ENCODE measurements at regions not wholly inside any gene's neighbourhood (a gene's known extent, or its start where the extent isn't known, plus 50 kb on each side); places are given as distances from the start of the nearest gene placed in this dataset.
A peak's percentile ranks its signal among the peaks of the same experiment; 100 is the strongest.

DNA sequence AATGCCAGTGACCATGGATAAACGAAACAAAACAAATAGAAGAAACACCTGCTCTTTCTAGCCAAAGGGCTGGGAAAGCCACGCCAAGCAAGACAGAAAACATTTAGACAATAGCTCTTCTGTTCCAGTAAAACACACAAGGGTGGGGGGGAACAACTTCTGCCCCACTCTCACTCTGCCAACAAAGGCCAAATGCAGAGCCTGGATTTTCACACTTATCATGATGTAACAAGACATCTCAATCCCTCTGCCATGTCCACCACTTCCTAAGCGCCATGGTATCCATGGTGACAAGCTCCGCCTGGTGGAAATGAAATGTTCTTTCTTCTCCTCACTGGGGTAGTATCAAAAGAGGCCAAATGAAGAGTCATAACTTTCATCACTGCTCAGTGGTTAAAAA, 60.6 kb downstream of the DRD1 start:
- no peaks in the 10 kb centered on the region for H3K27me3 Mint-ChIP-seq
- no peak overlapping the region for H3K4me3 Mint-ChIP-seq (ENCODE audit: low read depth)
- H3K4me1 Mint-ChIP-seq (ENCODE audit: low read depth), result peaks cover 17% of the 10 kb centered on the region
- DNase-seq (ENCODE audit: low spot score, unreplicated experiment), result no peak
- TF ChIP-seq, protein P1, sequence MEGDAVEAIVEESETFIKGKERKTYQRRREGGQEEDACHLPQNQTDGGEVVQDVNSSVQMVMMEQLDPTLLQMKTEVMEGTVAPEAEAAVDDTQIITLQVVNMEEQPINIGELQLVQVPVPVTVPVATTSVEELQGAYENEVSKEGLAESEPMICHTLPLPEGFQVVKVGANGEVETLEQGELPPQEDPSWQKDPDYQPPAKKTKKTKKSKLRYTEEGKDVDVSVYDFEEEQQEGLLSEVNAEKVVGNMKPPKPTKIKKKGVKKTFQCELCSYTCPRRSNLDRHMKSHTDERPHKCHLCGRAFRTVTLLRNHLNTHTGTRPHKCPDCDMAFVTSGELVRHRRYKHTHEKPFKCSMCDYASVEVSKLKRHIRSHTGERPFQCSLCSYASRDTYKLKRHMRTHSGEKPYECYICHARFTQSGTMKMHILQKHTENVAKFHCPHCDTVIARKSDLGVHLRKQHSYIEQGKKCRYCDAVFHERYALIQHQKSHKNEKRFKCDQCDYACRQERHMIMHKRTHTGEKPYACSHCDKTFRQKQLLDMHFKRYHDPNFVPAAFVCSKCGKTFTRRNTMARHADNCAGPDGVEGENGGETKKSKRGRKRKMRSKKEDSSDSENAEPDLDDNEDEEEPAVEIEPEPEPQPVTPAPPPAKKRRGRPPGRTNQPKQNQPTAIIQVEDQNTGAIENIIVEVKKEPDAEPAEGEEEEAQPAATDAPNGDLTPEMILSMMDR (IDR thresholded peaks at IDR 0.05; ENCODE audit: unreplicated experiment), result no peak
- H3K9me3 Mint-ChIP-seq (ENCODE audit: low read depth), result peaks cover 2% of the 10 kb centered on the region
- no peaks in the 10 kb centered on the region for H3K36me3 Mint-ChIP-seq (ENCODE audit: insufficient read depth)
- peak overlapping the region; percentile 84 for H3K27ac Mint-ChIP-seq

GRCh38 chr5:175382171-175382570, 61.8 kb downstream of the DRD1 start:
- Mint-ChIP-seq H3K27me3 (no peaks in the 10 kb centered on the region), H3K36me3 (ENCODE audit: insufficient read depth) (no peaks in the 10 kb centered on the region), H3K9me3 (ENCODE audit: low read depth) (peaks cover 2% of the 10 kb centered on the region), H3K27ac (peak overlapping the region; percentile 54), H3K4me1 (ENCODE audit: low read depth) (peaks cover 17% of the 10 kb centered on the region), H3K4me3 (ENCODE audit: low read depth) (no peak overlapping the region)
- no peak for DNase-seq (ENCODE audit: low spot score, unreplicated experiment)
- TF ChIP-seq, protein P1 (IDR thresholded peaks at IDR 0.05; ENCODE audit: unreplicated experiment), result no peak

- TF ChIP-seq, protein P1 (IDR thresholded peaks at IDR 0.05; ENCODE audit: unreplicated experiment), result no peak
- H3K4me1 Mint-ChIP-seq (ENCODE audit: low read depth), result peaks cover 17% of the 10 kb centered on the region
- no peaks in the 10 kb centered on the region for H3K36me3 Mint-ChIP-seq (ENCODE audit: insufficient read depth)
- H3K27me3 Mint-ChIP-seq, result no peaks in the 10 kb centered on the region
- peak overlapping the region; percentile 16 for H3K27ac Mint-ChIP-seq
- no peak for DNase-seq (ENCODE audit: low spot score, unreplicated experiment)
- peaks cover 2% of the 10 kb centered on the region for H3K9me3 Mint-ChIP-seq (ENCODE audit: low read depth)
- no peak overlapping the region for H3K4me3 Mint-ChIP-seq (ENCODE audit: low read depth)
Observed at GRCh38 chr5:175381130-175381529, 62.9 kb downstream of the DRD1 start.

DNA sequence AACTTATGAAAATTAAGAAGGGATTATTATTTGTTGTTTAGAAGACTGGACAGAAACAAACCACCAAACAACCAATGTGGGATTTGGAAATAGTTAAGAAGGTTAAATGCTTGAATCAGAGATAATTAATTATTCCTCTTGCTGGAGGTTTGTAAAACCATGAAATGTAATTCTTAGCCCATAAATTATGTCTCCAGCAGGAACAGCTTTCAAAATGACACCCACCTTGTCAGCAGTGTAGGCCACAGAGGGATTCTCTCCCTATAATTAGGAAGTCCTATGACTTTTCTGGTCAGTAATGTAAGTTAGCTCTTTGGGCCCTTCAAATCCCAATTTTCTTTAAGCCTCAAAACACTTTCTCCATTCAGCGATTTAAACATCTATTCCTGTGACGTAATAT, 63.3 kb downstream of the DRD1 start:
- Mint-ChIP-seq H3K4me1 (ENCODE audit: low read depth) (peaks cover 17% of the 10 kb centered on the region), H3K9me3 (ENCODE audit: low read depth) (peaks cover 2% of the 10 kb centered on the region), H3K27me3 (no peaks in the 10 kb centered on the region), H3K4me3 (ENCODE audit: low read depth) (no peak overlapping the region), H3K27ac (peak overlapping the region; percentile 16), H3K36me3 (ENCODE audit: insufficient read depth) (no peaks in the 10 kb centered on the region)
- DNase-seq (ENCODE audit: low spot score, unreplicated experiment), result no peak
- TF ChIP-seq, protein P1 (IDR thresholded peaks at IDR 0.05; ENCODE audit: unreplicated experiment), result no peak

DNA sequence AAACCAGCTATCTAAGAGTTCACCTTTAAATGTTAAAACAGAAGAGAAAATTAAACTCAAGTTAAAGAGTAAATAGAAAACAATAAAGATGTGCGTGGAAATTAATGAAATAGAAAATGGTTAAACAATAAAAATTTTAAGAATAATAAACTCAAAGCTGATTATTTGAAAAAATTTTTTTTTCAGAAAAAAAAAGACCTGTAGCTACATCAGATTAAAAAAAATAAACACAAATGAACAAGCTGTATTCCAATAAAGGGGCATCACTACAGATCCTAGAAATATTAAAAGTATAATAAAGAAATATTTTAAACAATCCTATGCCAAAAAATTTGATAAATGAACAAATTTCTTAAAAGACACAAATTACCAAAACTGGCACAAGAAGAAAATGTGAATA, 64.1 kb downstream of the DRD1 start:
- Mint-ChIP-seq H3K4me1 (ENCODE audit: low read depth) (peaks cover 17% of the 10 kb centered on the region), H3K9me3 (ENCODE audit: low read depth) (peaks cover 2% of the 10 kb centered on the region), H3K27me3 (no peaks in the 10 kb centered on the region), H3K4me3 (ENCODE audit: low read depth) (no peak overlapping the region), H3K27ac (no peak overlapping the region), H3K36me3 (ENCODE audit: insufficient read depth) (no peaks in the 10 kb centered on the region)
- DNase-seq (ENCODE audit: low spot score, unreplicated experiment), result no peak
- TF ChIP-seq, protein P1 (IDR thresholded peaks at IDR 0.05; ENCODE audit: unreplicated experiment), result no peak
